Smooth muscle cell (in vitro differentiated cells): ENCODE measurements at regions not wholly inside any gene's neighbourhood (a gene's known extent, or its start where the extent isn't known, plus 50 kb on each side); places are given as distances from the start of the nearest gene placed in this dataset.

Source experiments
- DNase-seq: peaks from one replicate; lab custom pipeline; 2025; ENCODE audit not compliant: unreplicated experiment; lab: John Stamatoyannopoulos, UW
- H2AFZ ChIP-seq: fragments of 200-600 bp; sonication (generic); 2 replicates; pipeline ENCODE4 v1.6.0; 2016; ENCODE audit warnings: antibody characterized with exemption, low read depth, mild to moderate bottlenecking
- H3F3A ChIP-seq: fragments of 200-600 bp; sonication (generic); 2 replicates; pipeline ENCODE4 v1.6.0; 2017; ENCODE audit warnings: antibody characterized with exemption, low read depth
- H3K27ac ChIP-seq: fragments of 200-600 bp; sonication (generic); 2 replicates; pipeline ENCODE4 v1.5.1; 2016; ENCODE audit warnings: low read depth, mild to moderate bottlenecking
- H3K27me3 ChIP-seq: fragments of 200-600 bp; sonication (generic); 2 replicates; pipeline ENCODE4 v1.6.1; 2016; ENCODE audit warnings: low read depth, mild to moderate bottlenecking
- H3K36me3 ChIP-seq: fragments of 200-600 bp; sonication (generic); 2 replicates; pipeline ENCODE4 v1.5.1; 2016; ENCODE audit warnings: low read depth
- H3K4me1 ChIP-seq: fragments of 200-600 bp; sonication (generic); 2 replicates; pipeline ENCODE4 v1.5.1; 2016; ENCODE audit warnings: low read depth
- H3K4me2 ChIP-seq: fragments of 200-600 bp; sonication (generic); 2 replicates; pipeline ENCODE4 v1.6.0; 2016; ENCODE audit warnings: mild to moderate bottlenecking
- H3K4me3 ChIP-seq: fragments of 200-600 bp; sonication (generic); 2 replicates; pipeline ENCODE4 v1.5.1; 2016; ENCODE audit warnings: mild to moderate bottlenecking
- H3K79me2 ChIP-seq: fragments of 200-600 bp; sonication (generic); 2 replicates; pipeline ENCODE4 v1.6.0; 2016; ENCODE audit warnings: low read depth, mild to moderate bottlenecking
- H3K9ac ChIP-seq: fragments of 200-600 bp; sonication (generic); 2 replicates; pipeline ENCODE4 v1.6.0; 2016; ENCODE audit warnings: low read depth
- H3K9me3 ChIP-seq: fragments of 200-600 bp; sonication (generic); replicated peaks from 2 replicates; pipeline ENCODE4 v1.5.1; 2016; ENCODE audit warnings: low read depth
- H4K20me1 ChIP-seq: fragments of 200-600 bp; sonication (generic); 2 replicates; pipeline ENCODE4 v1.6.0; 2016; ENCODE audit warnings: low read depth
- CTCF ChIP-seq: fragments of 200-600 bp; sonication (generic); IDR thresholded peaks from 2 replicates; pipeline ENCODE4 v1.5.1; 2017; ENCODE audit warnings: borderline replicate concordance, mild to moderate bottlenecking, antibody characterized with exemption; ENCODE audit not compliant: insufficient read depth, poor library complexity, severe bottlenecking
- WGBS: methylation state at CpG from one replicate; pipeline ENCODE4 v1.1.7; 2016; ENCODE audit warnings: low lambda C conversion rate; 5-methylcytosine and 5-hydroxymethylcytosine counted together

DNA sequence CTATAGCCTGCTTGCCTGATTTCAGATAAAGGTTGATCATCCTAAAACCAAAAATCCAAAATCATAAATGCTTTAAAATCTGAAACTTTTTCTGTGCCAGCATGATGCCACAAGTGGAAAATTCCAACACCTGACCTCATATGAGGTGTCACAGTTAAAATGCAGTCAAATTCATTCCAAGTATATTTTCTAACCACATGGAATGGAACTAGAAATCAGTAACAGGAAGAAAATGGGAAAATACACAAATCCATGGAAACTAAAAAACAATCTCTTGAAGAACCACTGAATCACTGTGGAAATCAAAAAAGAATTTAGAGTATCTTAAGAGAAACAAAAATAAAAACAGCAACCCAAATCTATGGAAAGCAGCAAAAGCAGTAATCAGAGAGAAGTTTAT is 297.5 kb upstream of the COX7C start:
- Histone ChIP-seq H3K27ac (no peak overlapping the region), H3K9ac (no peak overlapping the region), H3K9me3 (no peaks in the 10 kb centered on the region), H4K20me1 (no peaks in the 10 kb centered on the region), H3K36me3 (no peaks in the 10 kb centered on the region), H3K4me1 (no peaks in the 10 kb centered on the region), H3K79me2 (no peaks in the 10 kb centered on the region), H2AFZ (no peak overlapping the region), H3K27me3 (no peaks in the 10 kb centered on the region), H3K4me2 (peak overlapping the region; percentile 10), H3F3A (no peaks in the 10 kb centered on the region), H3K4me3 (no peak overlapping the region)
- no peak for TF ChIP-seq CTCF
- no peak for DNase-seq

DNA sequence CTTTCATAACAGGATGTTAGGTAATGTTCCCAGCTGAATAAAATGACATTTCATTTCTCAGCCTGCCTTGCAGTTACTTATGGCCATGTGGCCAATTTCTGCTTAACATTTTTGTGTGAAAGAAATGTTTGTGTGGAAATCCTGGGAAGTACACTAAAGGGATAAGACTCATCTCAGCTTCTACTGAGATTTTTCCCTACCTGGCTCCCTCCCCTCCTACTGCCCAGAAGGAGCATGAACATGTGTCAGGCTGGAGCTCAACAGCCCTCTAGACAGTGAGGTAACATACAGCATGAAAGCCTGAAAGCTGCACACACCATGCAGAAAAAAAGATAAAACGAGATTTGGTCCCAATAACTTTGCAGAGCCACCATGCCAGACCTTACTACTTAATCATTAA is 288.4 kb upstream of the COX7C start:
- Histone ChIP-seq H3K36me3 (no peaks in the 10 kb centered on the region), H4K20me1 (no peaks in the 10 kb centered on the region), H3K27me3 (no peaks in the 10 kb centered on the region), H3K9me3 (no peaks in the 10 kb centered on the region), H3K4me1 (no peaks in the 10 kb centered on the region), H2AFZ (no peak overlapping the region), H3F3A (no peaks in the 10 kb centered on the region), H3K79me2 (no peaks in the 10 kb centered on the region), H3K27ac (no peak overlapping the region), H3K4me2 (no peak overlapping the region), H3K9ac (no peak overlapping the region), H3K4me3 (no peak overlapping the region)
- 92% methylated on average over 1 of the region's 1 CpG for WGBS
- no peak for DNase-seq
- no peak for TF ChIP-seq CTCF

GRCh38 chr5:86330736-86331135 is 287.0 kb upstream of the COX7C start:
- Histone ChIP-seq H4K20me1 (no peaks in the 10 kb centered on the region), H3K27me3 (no peaks in the 10 kb centered on the region), H3K9ac (no peak overlapping the region), H3K9me3 (no peaks in the 10 kb centered on the region), H3K79me2 (no peaks in the 10 kb centered on the region), H3K4me2 (no peak overlapping the region), H3K4me1 (no peaks in the 10 kb centered on the region), H3K36me3 (no peaks in the 10 kb centered on the region), H3K27ac (no peak overlapping the region), H3F3A (no peaks in the 10 kb centered on the region), H2AFZ (no peak overlapping the region), H3K4me3 (no peak overlapping the region)
- 95% methylated on average over 2 of the region's 2 CpGs for WGBS
- no peak for TF ChIP-seq CTCF
- no peak for DNase-seq

GRCh38 chr5:86332851-86333250 is 284.9 kb upstream of the COX7C start:
- Histone ChIP-seq H3K4me1 (no peaks in the 10 kb centered on the region), H3K9ac (no peak overlapping the region), H2AFZ (no peak overlapping the region), H3K9me3 (no peaks in the 10 kb centered on the region), H3K4me2 (no peak overlapping the region), H3K79me2 (no peaks in the 10 kb centered on the region), H3F3A (no peaks in the 10 kb centered on the region), H3K4me3 (no peak overlapping the region), H3K27me3 (no peaks in the 10 kb centered on the region), H3K27ac (no peak overlapping the region), H4K20me1 (no peaks in the 10 kb centered on the region), H3K36me3 (no peaks in the 10 kb centered on the region)
- no peak for TF ChIP-seq CTCF
- 78% methylated on average over 1 of the region's 1 CpG for WGBS
- no peak for DNase-seq
